ENCODE measurements at regions not wholly inside any gene's neighbourhood (a gene's known extent, or its start where the extent isn't known, plus 50 kb on each side); places are given as distances from the start of the nearest gene placed in this dataset.
A peak's percentile ranks its signal among the peaks of the same experiment; 100 is the strongest.

- DNase-seq (ENCODE audit: low spot score): no peak
Measured at GRCh38 chr3:182349051-182349450, 444.3 kb upstream of the ATP11B start.

GRCh38 chr3:182349951-182350517 is 443.3 kb upstream of the ATP11B start:
- DNase-seq (ENCODE audit: low spot score): no peak

GRCh38 chr3:182357928-182358327 is 435.4 kb upstream of the ATP11B start:
- DNase-seq (ENCODE audit: low spot score): no peak

GRCh38 chr3:182364323-182364722 is 429.0 kb upstream of the ATP11B start:
- no peak for DNase-seq (ENCODE audit: low spot score)

GRCh38 chr3:182364723-182365650 is 428.3 kb upstream of the ATP11B start:
- peak; percentile 69 for DNase-seq (ENCODE audit: low spot score)

GRCh38 chr3:182366746-182367145 is 426.6 kb upstream of the ATP11B start:
- DNase-seq (ENCODE audit: low spot score): no peak

GRCh38 chr3:182369861-182370260 is 423.4 kb upstream of the ATP11B start:
- no peak for DNase-seq (ENCODE audit: low spot score)

- DNase-seq (ENCODE audit: low spot score): peak; percentile 25
Measured at GRCh38 chr3:182370949-182371348, 422.4 kb upstream of the ATP11B start.

- DNase-seq (ENCODE audit: low spot score): no peak
Measured at GRCh38 chr3:182375916-182376315, 417.4 kb upstream of the ATP11B start.

- no peak for DNase-seq (ENCODE audit: low spot score)
Measured at GRCh38 chr3:182382112-182382857, 411.0 kb upstream of the ATP11B start.

GRCh38 chr3:182384221-182384620 is 409.1 kb upstream of the ATP11B start:
- no peak for DNase-seq (ENCODE audit: low spot score)

GRCh38 chr3:182385356-182385755 is 407.9 kb upstream of the ATP11B start:
- DNase-seq (ENCODE audit: low spot score): no peak

- no peak for DNase-seq (ENCODE audit: low spot score)
Measured at GRCh38 chr3:182388506-182388905, 404.8 kb upstream of the ATP11B start.

- DNase-seq (ENCODE audit: low spot score): peak; percentile 25
Measured at GRCh38 chr3:182389071-182389815, 404.1 kb upstream of the ATP11B start.

- DNase-seq (ENCODE audit: low spot score): no peak
Measured at GRCh38 chr3:182390421-182390820, 402.9 kb upstream of the ATP11B start.

GRCh38 chr3:182392182-182392937 is 400.9 kb upstream of the ATP11B start:
- DNase-seq (ENCODE audit: low spot score): no peak

GRCh38 chr3:182393151-182393550 is 400.2 kb upstream of the ATP11B start:
- DNase-seq (ENCODE audit: low spot score): no peak

GRCh38 chr3:182393830-182394367 is 399.4 kb upstream of the ATP11B start:
- no peak for DNase-seq (ENCODE audit: low spot score)

GRCh38 chr3:182397164-182397563 is 396.1 kb upstream of the ATP11B start:
- DNase-seq (ENCODE audit: low spot score): no peak

GRCh38 chr3:182399978-182400737 is 393.1 kb upstream of the ATP11B start:
- DNase-seq (ENCODE audit: low spot score): no peak
